ENCODE measurements at regions not wholly inside any gene's neighbourhood (a gene's known extent, or its start where the extent isn't known, plus 50 kb on each side); places are given as distances from the start of the nearest gene placed in this dataset.

DNA sequence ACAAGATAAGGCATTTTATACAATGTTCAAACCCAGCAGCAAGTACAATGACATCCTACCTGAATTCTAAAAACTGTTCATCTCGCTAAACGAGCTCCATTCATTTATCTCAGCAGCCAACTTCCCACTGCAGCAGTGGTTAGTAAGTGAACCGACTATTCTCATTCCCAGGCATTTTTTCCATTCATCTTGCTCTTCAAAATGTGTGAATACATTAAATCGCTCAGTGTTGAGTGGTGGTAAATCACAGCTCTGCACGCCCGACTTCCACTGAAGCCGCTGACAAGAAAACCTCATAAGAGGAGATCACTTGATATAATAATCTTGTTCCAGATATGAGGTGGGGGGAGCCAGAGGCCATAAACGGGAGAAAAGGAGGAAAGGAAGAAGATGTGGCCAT, 746.2 kb upstream of the USP15 start:
- DNase-seq, result no peak
- Histone ChIP-seq H3K4me1 (no peaks in the 10 kb centered on the region), H3K9ac (ENCODE audit: low read depth in 2 of 2, low read length in 2 of 2) (no peak overlapping the region), H3K27me3 (no peaks in the 10 kb centered on the region), H3K27ac (no peak overlapping the region), H3K36me3 (no peaks in the 10 kb centered on the region), H3K4me3 (no peak overlapping the region), H3K9me3 (no peaks in the 10 kb centered on the region)
- TF ChIP-seq CTCF (IDR thresholded peaks at IDR 0.05), result no peak
- intact Hi-C loops (cut with DNase I), result no loop called here

DNA sequence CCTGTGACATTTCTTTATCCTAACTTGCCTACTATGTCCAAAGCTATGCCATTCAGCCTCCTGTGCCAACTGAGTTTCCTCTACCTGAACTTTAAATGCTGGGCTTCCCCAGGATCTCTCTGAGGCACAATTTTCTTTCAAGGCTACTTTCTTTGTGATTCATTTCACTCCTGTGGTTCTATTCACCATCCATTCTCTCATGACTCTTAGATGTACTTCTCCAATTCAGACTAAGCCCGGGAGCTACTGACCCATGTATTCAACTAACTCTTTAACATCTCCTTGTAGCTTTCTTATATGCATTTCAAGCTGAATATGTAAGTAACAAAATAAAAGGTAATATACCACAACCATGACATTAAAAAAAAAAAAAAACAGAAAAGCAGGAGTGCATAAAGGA, 738.9 kb upstream of the USP15 start:
- Histone ChIP-seq H3K36me3 (no peaks in the 10 kb centered on the region), H3K27me3 (no peaks in the 10 kb centered on the region), H3K27ac (no peak overlapping the region), H3K4me3 (no peak overlapping the region), H3K9me3 (no peaks in the 10 kb centered on the region), H3K4me1 (no peaks in the 10 kb centered on the region), H3K9ac (ENCODE audit: low read depth in 2 of 2, low read length in 2 of 2) (no peak overlapping the region)
- DNase-seq, result no peak
- intact Hi-C loops (cut with DNase I), result no loop called here
- TF ChIP-seq CTCF (IDR thresholded peaks at IDR 0.05), result no peak

GRCh38 chr12:61523276-61523992, 736.8 kb upstream of the USP15 start:
- Histone ChIP-seq H3K4me3 (no peak overlapping the region), H3K9me3 (no peaks in the 10 kb centered on the region), H3K36me3 (no peaks in the 10 kb centered on the region), H3K4me1 (no peaks in the 10 kb centered on the region), H3K27me3 (no peaks in the 10 kb centered on the region), H3K9ac (ENCODE audit: low read depth in 2 of 2, low read length in 2 of 2) (no peak overlapping the region), H3K27ac (no peak overlapping the region)
- DNase-seq, result no peak
- intact Hi-C loops (cut with DNase I), result no loop called here
- no peak for TF ChIP-seq CTCF (IDR thresholded peaks at IDR 0.05)

DNA sequence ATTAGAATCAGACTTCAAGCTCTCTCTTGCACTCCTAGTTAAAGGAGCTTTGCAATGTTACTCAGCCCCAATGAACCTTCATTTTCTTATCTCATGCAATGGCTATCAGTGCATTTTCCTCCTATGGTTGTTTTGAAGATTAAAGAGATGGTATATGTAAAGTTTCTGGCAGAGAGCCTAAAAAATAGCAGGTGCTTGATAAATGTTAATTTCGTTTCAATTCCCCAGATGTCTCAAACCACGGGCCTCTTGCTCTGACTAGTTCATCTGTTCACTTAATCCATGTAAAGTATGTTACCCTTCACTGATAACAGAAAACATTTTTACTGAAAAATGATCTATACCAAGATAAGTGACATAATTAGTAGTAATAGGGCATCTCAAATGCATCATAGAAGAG, 735.4 kb upstream of the USP15 start:
- no peak overlapping the region for H3K27ac ChIP-seq
- H3K4me1 ChIP-seq, result no peaks in the 10 kb centered on the region
- no peaks in the 10 kb centered on the region for H3K27me3 ChIP-seq
- H3K9me3 ChIP-seq, result no peaks in the 10 kb centered on the region
- intact Hi-C loops (cut with DNase I), result no loop called here
- DNase-seq, result no peak
- TF ChIP-seq CTCF (IDR thresholded peaks at IDR 0.05), result no peak
- no peak overlapping the region for H3K4me3 ChIP-seq
- H3K9ac ChIP-seq (ENCODE audit: low read depth in 2 of 2, low read length in 2 of 2), result no peak overlapping the region
- no peaks in the 10 kb centered on the region for H3K36me3 ChIP-seq

DNA sequence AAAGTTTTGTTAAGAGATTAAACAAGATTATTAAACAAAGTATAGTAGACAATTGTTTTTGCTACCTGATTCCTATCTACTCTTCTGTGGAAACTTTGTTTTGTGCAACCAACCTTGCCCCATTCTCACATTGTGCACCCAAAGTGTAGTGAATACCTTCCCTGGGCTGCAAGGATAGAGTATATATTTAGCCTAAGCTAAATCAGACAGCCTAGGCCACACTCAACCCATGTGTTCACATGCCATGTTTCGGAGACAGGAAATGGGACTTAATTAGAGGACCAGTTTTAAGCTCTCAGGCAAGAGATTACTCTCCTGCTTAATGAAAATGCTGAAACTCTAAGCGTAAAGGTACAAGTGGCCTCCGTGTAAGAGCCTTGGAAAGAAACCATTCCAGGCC, 734.9 kb upstream of the USP15 start:
- no peak for DNase-seq
- TF ChIP-seq CTCF (IDR thresholded peaks at IDR 0.05), result no peak
- H3K4me3 ChIP-seq, result no peak overlapping the region
- H3K36me3 ChIP-seq, result no peaks in the 10 kb centered on the region
- H3K4me1 ChIP-seq, result no peaks in the 10 kb centered on the region
- H3K9ac ChIP-seq (ENCODE audit: low read depth in 2 of 2, low read length in 2 of 2), result no peak overlapping the region
- no peaks in the 10 kb centered on the region for H3K27me3 ChIP-seq
- H3K9me3 ChIP-seq, result no peaks in the 10 kb centered on the region
- no peak overlapping the region for H3K27ac ChIP-seq
- intact Hi-C loops (cut with DNase I), result no loop called here

Data from colonic mucosa (tissue), 4 donors.